SU-DHL-6 (cell line): ENCODE measurements at regions not wholly inside any gene's neighbourhood (a gene's known extent, or its start where the extent isn't known, plus 50 kb on each side); places are given as distances from the start of the nearest gene placed in this dataset.

Experiments
- EZH2phosphoT487 ChIP-seq: fragments of 200-600 bp; sonication (generic), shearing (Covaris generic); conservative IDR thresholded peaks from 2 replicates; pipeline ENCODE4 v1.6.1; 2018; ENCODE audit warnings: mild to moderate bottlenecking, antibody characterized with exemption, low read length, moderate library complexity, mixed read lengths
- TF ChIP-seq, protein P1 (sequence below): fragments of 200-600 bp; sonication (generic); IDR thresholded peaks from one replicate; pipeline ENCODE4 v1.5.1; 2017; ENCODE audit warnings: antibody characterized with exemption, mild to moderate bottlenecking, low read length, moderate library complexity; ENCODE audit not compliant: insufficient read depth, poor library complexity, severe bottlenecking

DNA sequence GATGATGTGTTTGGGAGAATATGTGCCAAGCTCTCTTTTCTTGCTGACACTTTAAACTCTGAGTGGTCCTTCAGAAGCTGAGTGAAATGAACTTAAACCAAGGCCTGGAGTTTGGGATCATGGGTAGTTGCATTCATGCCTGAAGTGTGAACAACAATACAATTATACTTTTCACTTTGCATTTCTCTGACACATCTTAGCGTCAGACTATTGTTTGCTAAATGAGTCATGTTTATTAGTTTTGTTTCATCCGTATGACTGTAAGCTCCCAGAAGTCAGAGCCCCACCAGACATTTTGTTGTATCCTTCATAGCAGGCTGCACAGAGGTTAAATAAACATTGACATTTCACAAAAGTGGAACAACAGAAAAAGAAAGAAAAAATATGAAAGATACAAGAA lies 542.6 kb downstream of the TUSC7 start:
- no peak for TF ChIP-seq EZH2phosphoT487
- TF ChIP-seq, protein P1, sequence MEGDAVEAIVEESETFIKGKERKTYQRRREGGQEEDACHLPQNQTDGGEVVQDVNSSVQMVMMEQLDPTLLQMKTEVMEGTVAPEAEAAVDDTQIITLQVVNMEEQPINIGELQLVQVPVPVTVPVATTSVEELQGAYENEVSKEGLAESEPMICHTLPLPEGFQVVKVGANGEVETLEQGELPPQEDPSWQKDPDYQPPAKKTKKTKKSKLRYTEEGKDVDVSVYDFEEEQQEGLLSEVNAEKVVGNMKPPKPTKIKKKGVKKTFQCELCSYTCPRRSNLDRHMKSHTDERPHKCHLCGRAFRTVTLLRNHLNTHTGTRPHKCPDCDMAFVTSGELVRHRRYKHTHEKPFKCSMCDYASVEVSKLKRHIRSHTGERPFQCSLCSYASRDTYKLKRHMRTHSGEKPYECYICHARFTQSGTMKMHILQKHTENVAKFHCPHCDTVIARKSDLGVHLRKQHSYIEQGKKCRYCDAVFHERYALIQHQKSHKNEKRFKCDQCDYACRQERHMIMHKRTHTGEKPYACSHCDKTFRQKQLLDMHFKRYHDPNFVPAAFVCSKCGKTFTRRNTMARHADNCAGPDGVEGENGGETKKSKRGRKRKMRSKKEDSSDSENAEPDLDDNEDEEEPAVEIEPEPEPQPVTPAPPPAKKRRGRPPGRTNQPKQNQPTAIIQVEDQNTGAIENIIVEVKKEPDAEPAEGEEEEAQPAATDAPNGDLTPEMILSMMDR, result no peak
